GM21447 (cell line): ENCODE measurements at regions not wholly inside any gene's neighbourhood (a gene's known extent, or its start where the extent isn't known, plus 50 kb on each side); places are given as distances from the start of the nearest gene placed in this dataset.
"Not testable (repeated sequence)": the region's sequence is repeated elsewhere in the genome, so short reads cannot be mapped to it uniquely, and the experiment has no call there.

Experiments
- ATAC-seq: cut with Tn5 transposase; IDR thresholded peaks from one replicate; pipeline ENCODE4 v1.9.1; 2021; ENCODE audit not compliant: unreplicated experiment

DNA sequence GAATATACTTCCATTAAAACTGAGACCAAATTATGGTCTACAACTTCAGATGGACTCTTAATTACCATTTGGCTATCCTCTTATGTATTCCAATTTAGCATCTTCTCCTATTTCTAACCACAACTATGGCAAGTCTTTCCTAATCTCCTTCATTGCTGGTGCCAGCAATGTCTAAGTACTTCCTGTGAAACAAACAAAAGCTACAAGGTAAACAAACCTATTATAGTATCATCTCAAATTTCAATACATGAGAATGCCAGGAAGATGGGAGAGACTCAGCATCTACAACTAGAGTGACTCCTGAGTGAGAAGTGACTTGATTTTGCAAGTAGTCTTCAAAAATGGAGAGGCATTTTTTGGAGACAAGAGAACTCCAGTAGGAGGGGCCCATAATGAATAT is 202.9 kb upstream of the ATXN7L3B start:
- no peak for ATAC-seq

DNA sequence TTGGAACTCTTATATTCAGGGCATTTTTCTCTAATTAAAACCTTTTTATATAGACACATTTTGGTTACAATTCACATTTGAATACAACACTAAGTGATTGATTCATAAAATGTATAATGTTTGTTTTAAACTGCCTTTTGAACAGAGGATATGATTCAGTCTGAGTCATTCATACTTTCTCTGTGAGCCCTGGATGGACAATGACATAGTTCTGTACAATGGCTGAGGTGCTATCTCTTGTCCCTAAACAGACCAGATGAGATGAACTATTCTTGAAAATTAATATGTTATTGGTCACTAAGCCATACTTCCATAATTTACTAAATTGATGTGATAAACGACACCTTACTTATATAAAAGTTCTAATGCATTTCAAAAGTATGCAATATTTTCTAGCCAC is 199.7 kb upstream of the ATXN7L3B start:
- no peak for ATAC-seq

DNA sequence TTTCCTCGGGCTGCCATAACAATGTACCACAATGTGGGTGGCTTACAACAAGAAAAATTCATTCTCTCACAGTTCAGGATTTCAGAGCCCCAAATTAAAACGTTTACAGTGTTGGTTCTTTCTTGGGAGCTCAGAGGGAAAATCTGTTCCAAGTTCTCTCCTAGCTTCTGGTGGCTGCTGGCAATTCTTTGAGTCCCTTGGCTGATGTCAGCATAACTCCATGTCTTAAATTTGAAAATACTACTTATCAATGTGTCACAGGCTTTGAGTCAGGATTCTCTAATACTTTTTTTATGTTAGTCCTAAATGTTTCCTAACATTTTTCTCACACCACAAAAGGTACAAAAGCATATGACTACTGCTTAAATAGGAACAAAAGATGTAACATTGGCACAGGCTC is 198.4 kb upstream of the ATXN7L3B start:
- ATAC-seq = no peak

DNA sequence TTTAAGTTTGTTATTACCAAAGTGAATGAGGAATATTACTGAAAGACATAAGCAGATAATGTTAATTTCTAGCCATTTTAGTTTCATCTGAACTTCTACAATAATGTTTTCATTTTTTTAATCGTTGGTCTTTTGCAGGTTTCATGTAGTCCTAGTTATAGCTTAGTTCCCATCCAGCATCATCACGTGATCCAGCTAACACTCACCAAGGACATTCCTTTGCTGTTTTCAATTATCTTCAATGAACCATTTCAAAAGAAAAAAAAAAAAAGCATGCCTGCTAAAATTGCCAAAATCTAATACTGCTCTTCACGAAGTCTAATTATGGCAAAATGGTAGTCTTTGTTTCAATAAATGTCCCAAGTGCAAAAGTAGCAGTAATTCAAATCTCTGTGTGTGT is 187.7 kb upstream of the ATXN7L3B start:
- no peak for ATAC-seq

DNA sequence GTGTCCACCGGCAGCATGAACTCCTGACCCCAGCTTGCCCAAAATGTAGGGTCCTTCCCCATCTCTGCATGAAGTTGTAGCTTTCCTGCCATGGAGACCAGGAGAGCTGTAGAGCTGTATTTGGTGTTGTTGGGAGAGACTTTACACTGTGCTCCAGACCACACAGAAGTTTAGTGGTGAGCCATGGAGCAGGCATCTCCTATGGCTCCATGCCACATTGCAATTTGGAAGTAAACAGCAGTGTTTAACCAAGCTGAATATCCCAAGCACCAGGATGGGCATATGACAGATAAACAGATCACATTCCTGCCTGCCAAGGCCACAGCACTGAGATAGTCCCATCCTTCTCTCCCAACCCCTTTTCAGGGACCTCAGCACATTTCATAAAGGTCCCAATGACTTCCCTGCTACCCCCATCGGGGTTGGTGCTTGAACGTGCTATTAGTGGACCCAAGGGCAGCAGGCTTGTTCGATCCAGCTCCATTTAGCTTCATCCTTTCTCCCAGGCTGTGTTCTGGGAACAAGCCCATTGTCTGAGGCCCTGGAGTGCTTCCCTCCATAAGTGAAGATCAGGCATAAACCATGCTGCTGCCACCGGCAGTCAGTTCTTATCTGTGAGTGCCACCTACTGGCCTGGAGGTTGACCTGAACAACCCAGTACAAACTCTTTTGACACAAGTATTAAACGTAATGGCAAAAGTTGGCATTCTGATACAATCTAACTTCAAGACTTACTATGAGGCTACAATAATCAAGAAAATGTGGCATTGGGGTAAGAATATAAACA is 172.3 kb upstream of the ATXN7L3B start:
- ATAC-seq = peak; percentile 81

DNA sequence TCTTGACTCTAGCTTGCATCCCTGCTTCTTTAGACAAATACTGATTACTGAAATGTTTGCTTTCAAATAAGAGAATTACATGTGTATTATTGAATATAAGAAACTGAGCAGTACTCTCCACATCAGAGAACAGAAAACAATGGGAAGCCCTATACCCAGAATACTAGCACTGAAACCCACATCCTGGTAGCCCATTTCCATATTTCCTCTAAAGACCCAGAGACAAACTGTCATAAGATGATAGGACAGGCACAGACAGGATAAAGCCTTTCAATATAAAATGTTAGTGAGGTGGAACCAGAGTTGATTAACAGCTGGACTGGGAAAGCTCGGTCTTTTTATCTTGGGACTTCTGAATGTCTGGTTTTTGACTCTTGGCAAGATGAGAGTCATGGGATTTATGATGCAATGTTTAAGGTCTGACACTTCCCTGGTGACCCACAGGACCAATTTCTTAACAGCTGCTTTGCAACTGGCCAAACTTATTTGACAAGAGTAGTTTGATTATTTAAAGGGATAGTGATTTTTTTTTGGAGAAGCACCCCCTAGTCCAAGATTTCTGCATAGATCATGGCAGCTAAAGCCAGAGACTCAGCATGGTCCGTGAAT is 166.9 kb upstream of the ATXN7L3B start:
- no peak for ATAC-seq

DNA sequence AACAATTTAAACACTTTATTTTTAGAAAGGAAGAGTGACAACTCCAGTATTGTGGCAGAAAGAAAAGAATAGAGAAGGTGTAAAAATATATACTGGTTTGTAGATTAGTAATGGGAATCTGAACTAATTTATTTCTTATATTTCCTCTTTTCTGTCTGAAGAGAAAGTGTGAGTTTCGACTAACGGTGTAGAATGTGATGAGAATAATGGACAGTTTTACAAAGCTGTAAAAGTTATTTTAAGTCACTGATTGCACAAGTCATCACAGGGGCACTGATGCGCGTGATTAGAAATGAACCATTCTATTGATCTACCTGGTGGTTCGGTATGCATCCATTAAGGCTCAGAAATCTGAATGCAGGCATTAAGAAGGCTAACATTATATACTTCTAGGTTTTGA is 158.5 kb upstream of the ATXN7L3B start:
- no peak for ATAC-seq

DNA sequence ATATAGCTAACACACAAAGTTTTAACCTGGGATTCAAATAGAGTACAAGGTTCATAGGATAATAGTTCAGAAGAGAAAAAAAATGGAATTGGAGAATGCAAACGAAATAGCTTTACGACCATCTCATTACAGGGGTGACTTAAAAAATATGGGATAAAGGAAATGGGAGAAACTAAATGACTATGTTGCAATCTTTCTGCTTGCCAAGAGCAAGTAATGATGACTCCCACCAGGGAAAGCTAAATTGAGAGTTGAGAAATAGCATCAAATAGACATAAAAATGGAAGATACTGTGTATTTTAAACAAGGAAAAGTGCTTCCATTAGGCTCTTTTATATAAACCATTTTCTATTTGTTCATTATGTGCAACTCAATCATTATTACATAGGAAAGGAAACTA is 155.7 kb upstream of the ATXN7L3B start:
- no peak for ATAC-seq

DNA sequence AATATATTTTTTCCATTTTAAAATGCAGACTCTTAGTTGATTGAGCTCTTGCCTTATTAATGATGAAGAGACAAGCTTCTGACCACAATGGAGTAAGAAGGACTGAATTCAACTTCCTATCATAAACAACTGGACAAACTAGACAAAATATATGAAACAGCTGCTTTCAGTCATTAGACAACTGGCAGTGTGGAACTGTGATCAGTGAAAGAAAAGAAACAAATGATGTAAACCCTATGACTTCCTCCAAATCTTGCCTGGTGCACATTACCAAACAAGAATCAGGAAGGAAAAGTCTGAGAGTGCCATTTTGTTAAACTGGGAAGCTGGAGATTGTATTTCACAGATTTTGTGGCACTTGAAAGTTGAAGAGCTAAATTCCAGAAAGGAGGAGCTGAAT is 154.7 kb upstream of the ATXN7L3B start:
- no peak for ATAC-seq

DNA sequence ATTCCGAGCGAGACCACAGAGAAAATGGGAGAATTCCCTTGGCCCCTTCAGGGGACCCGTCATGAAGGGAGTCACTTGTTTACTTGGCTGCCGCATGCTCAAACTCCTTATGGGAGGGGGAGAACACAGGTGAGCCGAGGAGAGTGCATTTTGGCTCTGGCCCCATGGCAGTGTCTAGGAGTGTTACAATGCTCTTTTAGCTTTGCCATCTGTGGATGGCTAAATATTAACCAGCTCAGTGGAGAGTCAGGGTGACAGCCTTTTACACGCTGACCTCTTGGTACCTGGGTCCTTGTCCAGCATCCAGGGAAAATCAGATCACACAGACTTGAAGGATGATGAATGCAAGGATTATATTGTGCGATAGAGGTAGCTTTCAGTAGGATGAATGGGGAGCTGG is 146.4 kb upstream of the ATXN7L3B start:
- ATAC-seq = no peak

DNA sequence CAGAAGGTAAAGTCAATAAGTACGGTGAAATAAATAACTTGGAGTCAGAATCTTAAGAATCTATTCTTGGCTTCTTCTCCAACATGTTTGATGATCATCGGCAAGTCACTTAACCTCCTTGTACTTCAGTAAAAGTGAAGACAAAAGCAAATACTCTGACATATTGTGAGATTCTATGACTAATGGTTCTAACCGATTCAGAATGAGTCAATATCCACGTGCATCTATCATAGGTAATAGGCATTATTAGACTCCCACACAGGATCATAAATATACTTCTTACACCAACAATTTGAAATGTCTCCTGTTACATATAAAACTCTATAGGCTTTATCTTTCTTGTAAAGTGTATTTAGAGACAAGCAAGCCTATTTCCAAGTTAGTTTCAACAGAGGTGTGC is 144.4 kb upstream of the ATXN7L3B start:
- ATAC-seq = no peak

DNA sequence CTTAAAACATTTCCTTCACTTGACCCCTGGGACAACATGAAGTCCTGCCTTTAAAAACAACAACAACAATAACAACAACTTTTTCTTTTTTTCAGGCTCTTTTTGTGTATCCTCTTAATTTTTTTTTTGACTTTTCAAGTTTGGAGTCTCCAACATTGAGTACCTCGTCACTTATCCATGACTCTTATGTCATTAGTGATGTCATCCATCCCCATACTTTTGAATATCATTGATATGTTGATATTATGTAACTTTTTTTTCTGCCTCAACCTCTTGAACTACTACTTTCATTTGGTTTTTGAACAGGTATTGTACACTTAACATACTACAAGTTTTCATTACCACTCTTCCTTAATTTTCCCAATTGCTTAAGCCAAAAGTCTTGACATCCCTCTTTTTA is 143.0 kb upstream of the ATXN7L3B start:
- ATAC-seq = no peak

DNA sequence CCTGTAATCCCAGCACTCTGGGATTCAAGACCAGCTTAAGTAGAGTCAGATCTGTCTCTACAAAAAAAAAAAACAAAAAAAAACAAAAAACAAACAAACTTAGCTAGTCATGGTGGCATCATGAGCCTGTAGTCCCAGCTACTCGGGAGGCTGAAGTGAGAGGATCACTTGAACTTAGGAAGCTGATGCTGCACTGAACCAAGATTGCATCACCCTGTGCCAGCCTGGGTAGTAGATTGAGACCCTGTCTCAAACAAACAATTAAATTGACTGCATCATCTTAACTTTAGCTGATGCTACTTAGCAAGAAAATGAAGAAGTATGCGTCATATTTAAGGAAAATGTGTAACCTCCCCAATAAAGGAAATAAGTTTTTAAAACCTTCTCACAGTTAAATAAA is 136.6 kb upstream of the ATXN7L3B start:
- ATAC-seq = no peak

DNA sequence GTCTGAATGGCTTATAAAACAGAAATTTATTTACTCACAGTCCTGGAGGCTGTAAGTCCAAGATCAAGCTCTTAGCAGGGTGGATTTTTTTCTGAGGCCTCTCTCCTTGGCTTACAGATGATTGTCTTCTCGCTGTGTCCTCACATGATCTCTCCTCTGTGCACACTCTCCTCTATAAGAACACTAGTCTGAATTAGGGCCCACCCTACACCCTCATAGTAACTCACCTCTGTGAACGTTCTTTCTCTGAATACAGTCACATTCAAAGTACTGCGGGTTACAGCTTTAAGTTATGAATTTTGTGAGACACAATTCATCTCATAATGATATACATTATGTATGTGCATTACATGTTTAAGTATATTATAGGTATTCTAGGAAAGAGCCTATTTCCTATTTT is 135.7 kb upstream of the ATXN7L3B start:
- no peak for ATAC-seq

DNA sequence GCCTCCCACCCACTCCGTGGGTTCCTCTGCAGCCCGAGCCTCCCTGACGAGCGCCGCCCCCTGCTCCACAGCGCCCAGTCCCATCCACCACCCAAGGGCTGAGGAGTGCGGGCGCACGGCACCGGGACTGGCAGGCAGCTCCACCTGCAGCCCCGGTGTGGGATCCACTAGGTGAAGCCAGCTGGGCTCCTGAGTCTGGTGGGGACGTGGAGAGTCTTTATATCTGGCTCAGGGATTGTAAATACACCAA is 134.5 kb upstream of the ATXN7L3B start:
- ATAC-seq = not testable (repeated sequence)

DNA sequence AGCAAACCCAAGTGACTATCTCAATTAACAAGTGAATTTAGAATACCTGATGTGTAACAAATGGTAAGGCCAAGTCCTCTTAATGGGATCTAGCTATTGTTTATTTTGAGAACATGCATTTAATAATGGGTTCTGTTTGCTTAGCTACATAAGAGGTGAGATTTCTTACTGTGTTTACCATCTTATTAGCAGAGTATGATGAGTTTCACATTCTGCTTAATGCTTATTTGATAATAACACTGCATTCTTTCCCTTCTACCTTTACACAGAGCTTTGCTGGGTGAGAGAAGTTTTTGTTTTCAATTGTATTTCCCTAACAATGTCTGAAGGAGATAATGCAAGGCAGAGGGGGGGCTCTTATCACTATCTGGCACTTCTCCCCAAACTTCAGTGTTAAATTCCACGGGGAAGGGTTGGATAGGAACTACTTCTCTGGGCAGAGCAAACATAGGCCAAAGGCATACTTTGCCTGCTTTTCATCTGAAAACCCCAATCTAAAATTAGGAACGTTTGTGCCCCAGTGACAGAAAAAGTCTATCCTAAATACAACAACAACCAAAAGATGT is 129.0 kb upstream of the ATXN7L3B start:
- ATAC-seq = no peak

DNA sequence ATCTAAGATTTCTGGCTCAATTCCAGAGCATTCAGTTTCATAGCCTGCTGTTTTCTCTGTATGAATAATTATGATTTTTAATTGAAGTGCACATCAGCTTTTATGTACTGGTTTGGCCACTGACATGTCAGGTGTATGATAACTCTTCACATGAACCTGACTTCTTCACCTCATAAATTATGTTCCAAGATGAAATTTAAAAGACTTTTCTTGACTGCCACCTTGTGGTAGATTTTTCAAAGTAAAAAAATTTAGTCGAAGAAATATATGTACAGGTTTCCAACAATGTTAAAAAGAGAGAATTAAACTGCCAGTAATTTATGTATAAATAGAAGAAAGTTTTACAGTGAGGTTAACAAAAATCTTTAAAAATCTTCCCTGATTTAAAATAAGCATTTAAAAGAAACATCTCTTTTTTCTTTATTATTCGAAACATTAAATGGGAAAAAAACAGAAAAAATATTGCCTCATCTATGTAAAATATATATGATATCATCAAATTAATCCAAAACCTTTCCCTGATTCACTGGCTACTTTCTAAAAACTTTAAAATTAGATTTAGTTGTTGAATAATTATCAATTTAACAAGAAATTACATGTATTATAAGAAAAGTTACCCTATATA is 124.9 kb upstream of the ATXN7L3B start:
- ATAC-seq = no peak

DNA sequence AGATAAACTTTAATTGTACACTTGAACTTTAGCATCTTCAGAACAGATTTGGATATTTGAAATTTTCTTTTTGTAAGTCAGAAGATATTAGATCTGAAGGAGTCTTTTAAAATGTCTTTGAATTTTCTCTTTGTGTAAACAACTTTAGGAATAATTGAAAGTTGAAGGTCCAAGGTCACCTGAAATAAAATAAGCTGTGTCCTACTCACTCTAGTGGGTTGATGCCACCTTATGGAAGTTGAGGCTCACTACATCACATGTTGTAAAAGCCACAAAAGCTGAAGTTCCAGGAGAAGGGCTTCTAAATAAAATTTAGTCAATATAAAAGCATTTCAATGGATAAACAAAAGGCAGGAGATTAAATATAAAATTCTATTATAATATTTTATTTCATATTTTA is 122.0 kb upstream of the ATXN7L3B start:
- peak; percentile 65 for ATAC-seq

DNA sequence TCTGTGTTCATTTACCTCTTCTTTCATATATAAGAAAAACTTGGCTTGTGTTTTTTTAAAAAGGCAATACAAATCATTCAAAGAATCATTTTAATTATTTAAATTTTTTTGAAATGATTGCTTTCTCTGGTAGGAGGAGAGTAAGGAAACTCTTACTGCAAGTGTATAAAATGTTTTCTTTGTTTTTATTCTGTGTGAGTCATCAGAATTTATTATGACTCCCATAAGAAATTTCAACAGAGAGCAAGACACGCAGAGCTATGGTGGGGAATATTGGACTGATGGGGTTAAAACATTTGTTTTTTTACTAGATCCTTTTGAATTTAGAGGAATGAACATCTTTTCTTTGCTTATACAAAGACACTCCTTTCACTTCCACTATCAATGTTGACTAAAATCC is 119.1 kb upstream of the ATXN7L3B start:
- ATAC-seq = no peak

DNA sequence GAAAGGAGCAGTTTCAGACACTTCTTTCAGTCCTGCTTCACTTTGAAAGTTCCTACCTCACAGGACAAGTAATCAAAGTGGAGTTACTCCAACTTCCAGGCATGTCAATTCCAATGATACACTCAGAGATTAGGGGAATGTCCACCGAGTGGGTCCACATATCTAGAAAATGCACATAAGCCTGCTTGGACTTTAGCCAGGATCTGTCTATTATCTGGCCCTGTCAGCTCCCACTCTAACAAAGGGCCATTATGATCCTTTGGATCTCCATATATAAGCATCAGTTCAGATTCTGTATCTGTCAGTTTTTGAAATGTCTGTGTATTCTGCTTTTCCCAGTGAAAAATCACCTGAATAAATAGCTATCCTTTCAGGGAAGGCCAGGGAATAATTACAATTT is 112.9 kb upstream of the ATXN7L3B start:
- no peak for ATAC-seq

DNA sequence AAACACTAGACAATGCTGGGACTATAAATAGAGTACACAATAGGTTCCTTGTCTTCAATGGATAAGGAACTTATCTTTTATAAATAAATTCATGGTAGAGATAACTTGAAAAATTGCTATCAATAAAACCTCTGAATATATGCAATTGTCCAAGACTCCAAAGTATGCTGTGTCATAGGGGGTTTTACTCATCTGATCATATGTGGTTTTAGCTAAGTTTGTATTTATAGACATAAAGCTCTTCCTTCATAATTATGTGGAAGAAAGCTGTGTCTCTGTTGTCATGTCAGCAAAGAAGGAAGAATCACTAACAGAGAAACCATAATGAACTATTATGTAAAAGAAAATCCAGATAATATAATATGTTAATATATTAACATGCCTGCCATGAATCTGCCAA is 111.5 kb upstream of the ATXN7L3B start:
- no peak for ATAC-seq

DNA sequence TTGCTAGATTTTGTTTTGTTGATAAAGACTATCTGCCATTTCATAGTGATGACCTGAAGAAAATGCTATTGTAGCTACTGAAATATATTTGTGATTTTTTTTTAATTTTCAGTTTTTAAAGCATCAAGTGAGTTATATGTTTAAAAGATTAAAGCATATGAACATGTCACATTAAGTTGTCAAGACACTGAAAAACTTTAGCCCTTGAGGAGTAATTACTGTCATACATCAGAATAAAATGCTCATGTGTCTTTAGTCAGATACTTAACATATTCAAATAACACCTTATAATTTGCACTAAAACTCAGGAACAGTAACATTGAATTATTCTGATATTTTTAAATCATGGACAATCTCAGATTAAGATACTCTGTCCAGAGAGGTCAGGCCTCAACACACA is 108.1 kb upstream of the ATXN7L3B start:
- no peak for ATAC-seq
